Thyroid gland (tissue), 4 donors: ENCODE measurements at regions not wholly inside any gene's neighbourhood (a gene's known extent, or its start where the extent isn't known, plus 50 kb on each side); places are given as distances from the start of the nearest gene placed in this dataset.

Experiments used
- DNase-seq, 2 donors: peaks; one replicate each; pipeline ENCODE4 v3.0.0-alpha.2; 2019
- H3K27ac ChIP-seq, 3 donors: fragments of 200-600 bp; sonication (generic); 1 replicate in 2 of 3; 2 replicates in 1 of 3; pipeline ENCODE4 v1.5.1; 2016 to 2019; ENCODE audit warnings: mild to moderate bottlenecking in 1 of 3, moderate library complexity in 1 of 3
- H3K27me3 ChIP-seq: fragments of 200-600 bp; sonication (generic); one replicate; pipeline ENCODE4 v1.5.1; 2019
- H3K36me3 ChIP-seq, 2 donors: fragments of 200-600 bp; sonication (generic); one replicate each; pipeline ENCODE4 v1.5.1; 2016 to 2019
- H3K4me1 ChIP-seq, 2 donors: fragments of 200-600 bp; sonication (generic); one replicate each; pipeline ENCODE4 v1.5.1; 2017 to 2019
- H3K4me3 ChIP-seq, 3 donors: fragments of 200-600 bp; sonication (generic); replicated peaks in 1 of 3; 1 replicate in 2 of 3; 2 replicates in 1 of 3; pipeline ENCODE4 v1.5.1; 2016; ENCODE audit warnings: mild to moderate bottlenecking in 1 of 3
- H3K9me3 ChIP-seq: fragments of 200-600 bp; sonication (generic); one replicate; pipeline ENCODE4 v1.5.1; 2017
- CTCF ChIP-seq, 6 experiments: fragments of 200-600 bp in 3 of 6; fragments of 450-650 bp in 3 of 6; sonication (generic) in 3 of 6; IDR thresholded peaks; one replicate each; pipeline ENCODE4 v1.5.1; 2016 to 2019; ENCODE audit warnings: antibody characterized with exemption in 6 of 6, mild to moderate bottlenecking in 2 of 6, inconsistent platforms in 1 of 6, moderate library complexity in 1 of 6
- POLR2A ChIP-seq, 2 donors: fragments of 450-650 bp; IDR thresholded peaks; one replicate each; pipeline ENCODE4 v1.6.1; 2017; ENCODE audit warnings: antibody characterized with exemption in 2 of 2, mild to moderate bottlenecking in 2 of 2, moderate library complexity in 1 of 2
- WGBS, 2 donors: methylation state at CpG; one replicate each; pipeline ENCODE4 v1.1.5; 2017; 5-methylcytosine and 5-hydroxymethylcytosine counted together
- intact Hi-C: fragments of 100-400 bp; cut with DNase I; formaldehyde crosslinking; loops from one replicate; pipeline ENCODE4 v1.15.1; 2023

- intact Hi-C loops = loop anchor here (5.0 kb wide), 1 partner anchor 743 kb away; no protein-coding TSS in a partner anchor
- H3K27ac ChIP-seq = no peak overlapping the region
- TF ChIP-seq POLR2A (IDR thresholded peaks at IDR 0.05) (no peak), CTCF (IDR thresholded peaks at IDR 0.05) (peak; percentile 38 to 68 (median 52))
- no peaks in the 10 kb centered on the region for H3K4me1 ChIP-seq
- WGBS, 2 donors = 46 to 50% methylated on average over 2 of the region's 2 CpGs
- H3K9me3 ChIP-seq = no peaks in the 10 kb centered on the region
- peak; percentile 42 to 50 for DNase-seq
- H3K36me3 ChIP-seq = no peaks in the 10 kb centered on the region
- H3K27me3 ChIP-seq = no peaks in the 10 kb centered on the region
- no peak overlapping the region for H3K4me3 ChIP-seq
Measured at GRCh38 chr5:39948867-39949468, 524.2 kb upstream of the DAB2 start.

GRCh38 chr5:39948341-39948740, 523.6 kb upstream of the DAB2 start:
- whole genome bisulfite sequencing, 2 donors = 60 to 74% methylated on average over 1 of the region's 1 CpG
- TF ChIP-seq CTCF (IDR thresholded peaks at IDR 0.05) = no peak
- TF ChIP-seq POLR2A (IDR thresholded peaks at IDR 0.05) = no peak
- intact Hi-C loops = loop anchor here (5.0 kb wide), 1 partner anchor 744 kb away; no protein-coding TSS in a partner anchor

GRCh38 chr5:39947657-39948056, 522.9 kb upstream of the DAB2 start:
- H3K27ac ChIP-seq = no peak overlapping the region
- H3K36me3 ChIP-seq = no peaks in the 10 kb centered on the region
- no peaks in the 10 kb centered on the region for H3K4me1 ChIP-seq
- no peak for DNase-seq
- no peaks in the 10 kb centered on the region for H3K27me3 ChIP-seq
- no peaks in the 10 kb centered on the region for H3K9me3 ChIP-seq
- 82 to 90% methylated on average over 1 of the region's 1 CpG for WGBS, 2 donors
- intact Hi-C loops = loop anchor here (5.0 kb wide), 1 partner anchor 745 kb away; no protein-coding TSS in a partner anchor
- H3K4me3 ChIP-seq = no peak overlapping the region
- TF ChIP-seq CTCF (IDR thresholded peaks at IDR 0.05) (no peak), POLR2A (IDR thresholded peaks at IDR 0.05) (no peak)

More at GRCh38 chr5:39948341-39948740, 523.6 kb upstream of the DAB2 start:
- no peak for DNase-seq
- H3K9me3 ChIP-seq = no peaks in the 10 kb centered on the region
- H3K36me3 ChIP-seq = no peaks in the 10 kb centered on the region
- H3K27me3 ChIP-seq = no peaks in the 10 kb centered on the region
- no peak overlapping the region for H3K4me3 ChIP-seq
- H3K27ac ChIP-seq = no peak overlapping the region
- no peaks in the 10 kb centered on the region for H3K4me1 ChIP-seq

- no peak overlapping the region for H3K4me3 ChIP-seq
- H3K36me3 ChIP-seq = no peaks in the 10 kb centered on the region
- TF ChIP-seq CTCF (IDR thresholded peaks at IDR 0.05) = no peak
- no peak for TF ChIP-seq POLR2A (IDR thresholded peaks at IDR 0.05)
- 91 to 96% methylated on average over 2 of the region's 2 CpGs for WGBS, 2 donors
- DNase-seq = no peak
- intact Hi-C loops = loop anchor here (5.0 kb wide), 1 partner anchor 746 kb away; no protein-coding TSS in a partner anchor
- no peaks in the 10 kb centered on the region for H3K4me1 ChIP-seq
- no peak overlapping the region for H3K27ac ChIP-seq
- no peaks in the 10 kb centered on the region for H3K9me3 ChIP-seq
- H3K27me3 ChIP-seq = no peaks in the 10 kb centered on the region
Measured at GRCh38 chr5:39946356-39947045, 521.7 kb upstream of the DAB2 start.

- intact Hi-C loops = loop anchor here (5.0 kb wide), 1 partner anchor 746 kb away; no protein-coding TSS in a partner anchor
- WGBS, 2 donors = 100% methylated on average over 1 of the region's 1 CpG
- TF ChIP-seq POLR2A (IDR thresholded peaks at IDR 0.05) = no peak
- TF ChIP-seq CTCF (IDR thresholded peaks at IDR 0.05) = no peak
- Histone ChIP-seq H3K27ac (no peak overlapping the region), H3K9me3 (no peaks in the 10 kb centered on the region), H3K36me3 (no peaks in the 10 kb centered on the region), H3K4me3 (no peak overlapping the region), H3K27me3 (no peaks in the 10 kb centered on the region), H3K4me1 (no peaks in the 10 kb centered on the region)
- DNase-seq = no peak
Measured at GRCh38 chr5:39945870-39946269, 521.1 kb upstream of the DAB2 start.
